K562 (cell line): ENCODE measurements at regions not wholly inside any gene's neighbourhood (a gene's known extent, or its start where the extent isn't known, plus 50 kb on each side); places are given as distances from the start of the nearest gene placed in this dataset.

Source experiments
- ATAC-seq: fragments of 200-7000 bp; cut with Tn5 transposase; 3 replicates; pipeline ENCODE4 v1.9.1; 2020; ENCODE audit warnings: moderate library complexity
- BruUV-seq: library from RNA; stranded (reverse); fragments of 400-500 nt; replicated peaks from 2 replicates; lab custom pipeline; 2021; lab: Mats Ljungman, UMichigan
- CTCF ChIA-PET: fragments of 300-600 bp; formaldehyde crosslinking; extraction: SDS; loops from one replicate; lab custom pipeline; 2021; ENCODE audit warnings: low intra/inter-chr PET ratio; lab: Yijun Ruan, JAX
- POLR2A ChIA-PET: fragments of 300-600, 350-650 bp; sonication (Branson Sonifier 250); formaldehyde crosslinking; extraction: SDS; loops from one replicate; lab custom pipeline; 2021; ENCODE audit warnings: antibody characterized with exemption, inconsistent platforms; lab: Yijun Ruan, JAX
- DNase-seq, 4 experiments: peaks; one replicate each; pipeline versions ENCODE4 v3.0.0 to v3.0.0-alpha.2; 2011 to 2018; ENCODE audit warnings: low spot score in 3 of 4, mixed read lengths in 3 of 4; ENCODE audit errors: extremely low read depth in 1 of 4
- FAIRE-seq: peaks from 2 replicates; lab custom pipeline; 2011; peaks lifted over from hg19 to GRCh38; lab: Jason Lieb, UNC
- H2AFZ ChIP-seq: 2 replicates; pipeline ENCODE4 v1.6.0; 2011; ENCODE audit warnings: low read depth, low read length, control low read depth, inconsistent platforms
- H3K27ac ChIP-seq: fragments of 200-600 bp; 3 replicates; pipeline ENCODE4 v1.8.0; 2011; ENCODE audit warnings: low read depth, mild to moderate bottlenecking, control low read depth, inconsistent platforms, low read length, moderate library complexity, mixed read lengths; ENCODE audit errors: extremely low read depth
- H3K27me3 ChIP-seq, 2 experiments: fragments of 300-600 bp in 1 of 2; 2 replicates in 1 of 2; 3 replicates in 1 of 2; pipeline versions ENCODE4 v1.6.0 to v1.8.0; 2011; ENCODE audit warnings: inconsistent platforms in 2 of 2, low read length in 2 of 2, mild to moderate bottlenecking in 1 of 2, mixed read lengths in 1 of 2, moderate library complexity in 1 of 2; ENCODE audit not compliant: control insufficient read depth in 2 of 2, insufficient read depth in 2 of 2
- H3K36me3 ChIP-seq: fragments of 300-600 bp; 3 replicates; pipeline ENCODE4 v1.8.0; 2011; ENCODE audit warnings: mild to moderate bottlenecking, low read length, inconsistent platforms; ENCODE audit not compliant: control insufficient read depth, insufficient read depth
- H3K4me1 ChIP-seq, 2 experiments: fragments of 200-600 bp in 1 of 2; replicated peaks in 1 of 2; 2 replicates in 1 of 2; 3 replicates in 1 of 2; pipeline versions ENCODE4 v1.5.1 to v1.8.0; 2011; ENCODE audit warnings: inconsistent platforms in 2 of 2, low read length in 2 of 2, mild to moderate bottlenecking in 1 of 2, mixed read lengths in 1 of 2, moderate library complexity in 1 of 2; ENCODE audit not compliant: control insufficient read depth in 2 of 2, insufficient read depth in 2 of 2
- H3K4me2 ChIP-seq: 2 replicates; pipeline ENCODE4 v1.6.1; 2011; ENCODE audit warnings: low read length, control low read depth, inconsistent platforms, mixed read lengths; ENCODE audit not compliant: insufficient read depth
- H3K4me3 ChIP-seq: fragments of 200-600 bp; sonication (generic), shearing (Covaris generic); 2 replicates; pipeline ENCODE4 v1.5.1; 2016; ENCODE audit warnings: control low read depth, inconsistent platforms
- H3K79me2 ChIP-seq: fragments of 200-600 bp; 3 replicates; pipeline ENCODE4 v1.8.0; 2011; ENCODE audit warnings: low read length, inconsistent platforms; ENCODE audit not compliant: control insufficient read depth, insufficient read depth
- H3K9ac ChIP-seq, 2 experiments: 2 replicates each; pipeline versions ENCODE4 v1.6.0 to v1.6.1; 2011; ENCODE audit warnings: low read depth in 2 of 2, low read length in 2 of 2, control low read depth in 1 of 2, inconsistent platforms in 1 of 2, mild to moderate bottlenecking in 1 of 2, mixed read lengths in 1 of 2; ENCODE audit not compliant: insufficient read depth in 1 of 2
- H3K9me1 ChIP-seq: one replicate; pipeline ENCODE4 v1.6.0; 2011; ENCODE audit warnings: inconsistent platforms, mild to moderate bottlenecking, low read length, moderate library complexity; ENCODE audit not compliant: control insufficient read depth, insufficient read depth
- H3K9me3 ChIP-seq: replicated peaks from 2 replicates; pipeline ENCODE4 v1.5.1; 2011; ENCODE audit warnings: low read depth, low read length, inconsistent platforms; ENCODE audit not compliant: control insufficient read depth, insufficient read depth
- H4K20me1 ChIP-seq: replicated peaks from 2 replicates; pipeline ENCODE4 v1.6.1; 2011; ENCODE audit warnings: low read length, inconsistent platforms, mixed read lengths; ENCODE audit not compliant: control insufficient read depth, insufficient read depth
- CBX2 ChIP-seq: fragments of 200-600 bp; sonication (generic); IDR thresholded peaks from one replicate; pipeline ENCODE4 v1.6.1; 2012; ENCODE audit warnings: mild to moderate bottlenecking, low read length, inconsistent platforms; ENCODE audit not compliant: insufficient read depth, poor library complexity, severe bottlenecking
- PYGO2 ChIP-seq: fragments of 450-650 bp; IDR thresholded peaks from 2 replicates; pipeline ENCODE4 v1.6.1; 2016; ENCODE audit warnings: mild to moderate bottlenecking, missing genetic modification characterization, moderate library complexity, missing compliant biosample characterization
- RAD21 ChIP-seq, 2 experiments: fragments of 250-450 bp in 1 of 2; fragments of 450-650 bp in 1 of 2; sonication (Bioruptor Pico) in 1 of 2; formaldehyde crosslinking in 1 of 2; IDR thresholded peaks in 1 of 2; conservative IDR thresholded peaks in 1 of 2; 2 replicates each; pipeline versions ENCODE4 v1.4.0 to v1.8.0; 2020 to 2022; ENCODE audit warnings: mild to moderate bottlenecking in 2 of 2, moderate library complexity in 1 of 2
- SMC3 ChIP-seq: conservative IDR thresholded peaks from 2 replicates; pipeline ENCODE4 v1.6.1; 2011; ENCODE audit warnings: low read depth, low read length, improper control_type of control experiment; ENCODE audit not compliant: insufficient read depth
- SPI1 ChIP-seq: IDR thresholded peaks from 2 replicates; pipeline ENCODE4 v1.6.1; 2011; ENCODE audit warnings: low read depth, low read length, control low read depth, borderline replicate concordance
- WGBS: fragments of 100-300 bp; shearing (Covaris generic); methylation state at CpG from one replicate; pipeline ENCODE4 v1.1.6; 2016; ENCODE audit warnings: low coverage, mixed read lengths; ENCODE audit not compliant: insufficient coverage; ENCODE audit errors: missing lambda C conversion rate; 5-methylcytosine and 5-hydroxymethylcytosine counted together
- in situ Hi-C: fragments of 300-500 bp; cut with MboI; formaldehyde crosslinking; loops from 4 replicates; pipeline ENCODE4 v1.15.0; 2018; ENCODE audit warnings: inconsistent platforms, mixed read lengths
- intact Hi-C: fragments of 100-400 bp; cut with micrococcal nuclease; formaldehyde crosslinking; loops from 2 replicates; pipeline ENCODE4 v1.14.2; 2022
- TF ChIP-seq, protein P1 (sequence below), 2 experiments: fragments of 450-650 bp; formaldehyde crosslinking in 1 of 2; IDR thresholded peaks; 2 replicates each; pipeline versions ENCODE4 v1.4.0 to v1.6.1; 2014 to 2020; ENCODE audit warnings: mild to moderate bottlenecking in 2 of 2, borderline replicate concordance in 1 of 2, low read depth in 1 of 2
- TF ChIP-seq, protein P2 (sequence below), 3 experiments: IDR thresholded peaks in 2 of 3; conservative IDR thresholded peaks in 1 of 3; 2 replicates each; pipeline ENCODE4 v1.5.1; 2011 to 2012; ENCODE audit warnings: low read length in 3 of 3, mild to moderate bottlenecking in 3 of 3, control low read depth in 2 of 3, improper control_type of control experiment in 1 of 3, inconsistent platforms in 1 of 3, low read depth in 1 of 3, mixed read lengths in 1 of 3, moderate library complexity in 1 of 3; ENCODE audit not compliant: insufficient read depth in 2 of 3

DNA sequence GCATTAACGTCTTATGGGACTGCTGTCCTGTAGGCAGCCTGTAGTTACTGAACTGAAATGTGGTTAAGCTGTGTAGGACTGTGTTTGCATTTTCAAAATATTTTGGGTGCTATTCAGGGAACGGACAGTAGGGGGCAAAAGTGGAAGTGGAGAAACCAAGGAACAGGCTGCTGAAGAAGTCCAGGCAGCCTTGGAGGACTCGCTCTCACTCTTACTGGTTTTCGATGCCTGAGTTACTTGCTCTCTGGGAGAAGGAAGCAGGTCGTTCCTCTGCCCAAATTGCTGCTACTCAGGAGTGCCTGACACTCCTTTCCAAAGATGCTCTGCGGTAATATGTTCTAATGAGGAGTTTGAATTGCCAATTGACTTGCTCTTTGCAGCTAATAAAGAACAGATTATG is 64.5 kb upstream of the RBFOX1 start:
- Histone ChIP-seq H3K79me2 (no peaks in the 10 kb centered on the region), H3K27me3 (no peaks in the 10 kb centered on the region), H3K4me2 (no peak overlapping the region), H3K9me3 (no peaks in the 10 kb centered on the region), H3K4me3 (no peak overlapping the region), H3K36me3 (no peaks in the 10 kb centered on the region), H3K9ac (no peak overlapping the region), H4K20me1 (no peaks in the 10 kb centered on the region), H3K4me1 (no peaks in the 10 kb centered on the region; a peak in 1 of 5 replicates), H3K27ac (no peak overlapping the region), H3K9me1 (no peaks in the 10 kb centered on the region), H2AFZ (no peak overlapping the region)
- peak; percentile 89 for FAIRE-seq
- 1% methylated on average over 6 of the region's 6 CpGs for WGBS
- peak; percentile 41 to 57 (median 50) for DNase-seq
- in situ Hi-C loops (no loop called here), intact Hi-C loops (no loop called here)
- BruUV-seq = no TSS peak
- ATAC-seq = peak; percentile 79
- POLR2A ChIA-PET = no interaction called here
- CTCF ChIA-PET = no interaction called here
- TF ChIP-seq SMC3 (peak; percentile 32; the same call in 1 of the 2 replicates), PYGO2 (tag) (no peak), RAD21 (CRISPR knock-in tag; conservative IDR thresholded peaks at IDR 0.05 in 1 of 2, IDR thresholded peaks at IDR 0.05 in 1 of 2) (peak in 1 of 2 experiments; percentile 54; a peak in 2 of 4 replicates), SPI1 (peak; percentile 75), CBX2 (no peak)
- TF ChIP-seq, protein P1, sequence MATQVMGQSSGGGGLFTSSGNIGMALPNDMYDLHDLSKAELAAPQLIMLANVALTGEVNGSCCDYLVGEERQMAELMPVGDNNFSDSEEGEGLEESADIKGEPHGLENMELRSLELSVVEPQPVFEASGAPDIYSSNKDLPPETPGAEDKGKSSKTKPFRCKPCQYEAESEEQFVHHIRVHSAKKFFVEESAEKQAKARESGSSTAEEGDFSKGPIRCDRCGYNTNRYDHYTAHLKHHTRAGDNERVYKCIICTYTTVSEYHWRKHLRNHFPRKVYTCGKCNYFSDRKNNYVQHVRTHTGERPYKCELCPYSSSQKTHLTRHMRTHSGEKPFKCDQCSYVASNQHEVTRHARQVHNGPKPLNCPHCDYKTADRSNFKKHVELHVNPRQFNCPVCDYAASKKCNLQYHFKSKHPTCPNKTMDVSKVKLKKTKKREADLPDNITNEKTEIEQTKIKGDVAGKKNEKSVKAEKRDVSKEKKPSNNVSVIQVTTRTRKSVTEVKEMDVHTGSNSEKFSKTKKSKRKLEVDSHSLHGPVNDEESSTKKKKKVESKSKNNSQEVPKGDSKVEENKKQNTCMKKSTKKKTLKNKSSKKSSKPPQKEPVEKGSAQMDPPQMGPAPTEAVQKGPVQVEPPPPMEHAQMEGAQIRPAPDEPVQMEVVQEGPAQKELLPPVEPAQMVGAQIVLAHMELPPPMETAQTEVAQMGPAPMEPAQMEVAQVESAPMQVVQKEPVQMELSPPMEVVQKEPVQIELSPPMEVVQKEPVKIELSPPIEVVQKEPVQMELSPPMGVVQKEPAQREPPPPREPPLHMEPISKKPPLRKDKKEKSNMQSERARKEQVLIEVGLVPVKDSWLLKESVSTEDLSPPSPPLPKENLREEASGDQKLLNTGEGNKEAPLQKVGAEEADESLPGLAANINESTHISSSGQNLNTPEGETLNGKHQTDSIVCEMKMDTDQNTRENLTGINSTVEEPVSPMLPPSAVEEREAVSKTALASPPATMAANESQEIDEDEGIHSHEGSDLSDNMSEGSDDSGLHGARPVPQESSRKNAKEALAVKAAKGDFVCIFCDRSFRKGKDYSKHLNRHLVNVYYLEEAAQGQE (IDR thresholded peaks at IDR 0.05; ENCODE audit: borderline replicate concordance) = peak; percentile 16; the same call in 1 of the 2 replicates
- TF ChIP-seq, protein P1 (CRISPR knock-in tag; IDR thresholded peaks at IDR 0.05; ENCODE audit: low read depth) = no peak
- TF ChIP-seq, protein P2, sequence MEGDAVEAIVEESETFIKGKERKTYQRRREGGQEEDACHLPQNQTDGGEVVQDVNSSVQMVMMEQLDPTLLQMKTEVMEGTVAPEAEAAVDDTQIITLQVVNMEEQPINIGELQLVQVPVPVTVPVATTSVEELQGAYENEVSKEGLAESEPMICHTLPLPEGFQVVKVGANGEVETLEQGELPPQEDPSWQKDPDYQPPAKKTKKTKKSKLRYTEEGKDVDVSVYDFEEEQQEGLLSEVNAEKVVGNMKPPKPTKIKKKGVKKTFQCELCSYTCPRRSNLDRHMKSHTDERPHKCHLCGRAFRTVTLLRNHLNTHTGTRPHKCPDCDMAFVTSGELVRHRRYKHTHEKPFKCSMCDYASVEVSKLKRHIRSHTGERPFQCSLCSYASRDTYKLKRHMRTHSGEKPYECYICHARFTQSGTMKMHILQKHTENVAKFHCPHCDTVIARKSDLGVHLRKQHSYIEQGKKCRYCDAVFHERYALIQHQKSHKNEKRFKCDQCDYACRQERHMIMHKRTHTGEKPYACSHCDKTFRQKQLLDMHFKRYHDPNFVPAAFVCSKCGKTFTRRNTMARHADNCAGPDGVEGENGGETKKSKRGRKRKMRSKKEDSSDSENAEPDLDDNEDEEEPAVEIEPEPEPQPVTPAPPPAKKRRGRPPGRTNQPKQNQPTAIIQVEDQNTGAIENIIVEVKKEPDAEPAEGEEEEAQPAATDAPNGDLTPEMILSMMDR (IDR thresholded peaks at IDR 0.05 in 2 of 3, conservative IDR thresholded peaks at IDR 0.05 in 1 of 3; ENCODE audit: insufficient read depth in 2 of 3, low read depth in 1 of 3, low read length in 3 of 3) = peak; percentile 46 to 69 (median 69)
